ENCODE measurements at regions not wholly inside any gene's neighbourhood (a gene's known extent, or its start where the extent isn't known, plus 50 kb on each side); places are given as distances from the start of the nearest gene placed in this dataset.

- H3K36me3 ChIP-seq (ENCODE audit: control insufficient read depth, insufficient read depth, low read length): no peaks in the 10 kb centered on the region
- no peaks in the 10 kb centered on the region for H3K4me1 ChIP-seq
- H3K27ac Mint-ChIP-seq (ENCODE audit: unreplicated experiment): no peak overlapping the region
- H3K27me3 Mint-ChIP-seq (ENCODE audit: insufficient read depth, unreplicated experiment): no peaks in the 10 kb centered on the region
- H3K9me3 ChIP-seq: 0 out of 2 replicates have a peak, but pooled peaks cover 6% of the 10 kb centered on the region
- H3K36me3 Mint-ChIP-seq (ENCODE audit: insufficient read depth, unreplicated experiment): no peaks in the 10 kb centered on the region
- intact Hi-C loops (cut with micrococcal nuclease; ENCODE audit: unreplicated experiment): no loop called here
- H3K9me3 Mint-ChIP-seq (ENCODE audit: unreplicated experiment): no peaks in the 10 kb centered on the region
- no peak overlapping the region for H3K4me3 Mint-ChIP-seq (ENCODE audit: unreplicated experiment)
- DNase-seq: no peak
- no peak overlapping the region for H3K4me3 ChIP-seq (ENCODE audit: low read depth, low read length)
- POLR2A ChIA-PET: no interaction called here
- TF ChIP-seq CTCF (IDR thresholded peaks at IDR 0.05; ENCODE audit: insufficient read depth in 1 of 2, low read depth in 1 of 2, low read length in 1 of 2, severe bottlenecking in 1 of 2, unreplicated experiment in 1 of 2): no peak
- no peaks in the 10 kb centered on the region for H3K27me3 ChIP-seq (replicated peaks; ENCODE audit: control insufficient read depth, insufficient read depth, low read length)
- BruUV-seq (replicated peaks): no TSS peak
- CTCF ChIA-PET: no interaction called here
- H3K4me1 Mint-ChIP-seq (ENCODE audit: low read depth, unreplicated experiment): no peaks in the 10 kb centered on the region
Observed at GRCh38 chr16:80375973-80376372, 164.8 kb upstream of the DYNLRB2 start.

- Histone ChIP-seq H3K9me3 (0 out of 2 replicates have a peak, but pooled peaks cover 6% of the 10 kb centered on the region), H3K36me3 (ENCODE audit: control insufficient read depth, insufficient read depth, low read length) (no peaks in the 10 kb centered on the region), H3K4me3 (ENCODE audit: low read depth, low read length) (no peak overlapping the region), H3K4me1 (no peaks in the 10 kb centered on the region), H3K27me3 (replicated peaks; ENCODE audit: control insufficient read depth, insufficient read depth, low read length) (no peaks in the 10 kb centered on the region)
- Mint-ChIP-seq H3K4me3 (ENCODE audit: unreplicated experiment) (no peak overlapping the region), H3K9me3 (ENCODE audit: unreplicated experiment) (no peaks in the 10 kb centered on the region), H3K27me3 (ENCODE audit: insufficient read depth, unreplicated experiment) (no peaks in the 10 kb centered on the region), H3K27ac (ENCODE audit: unreplicated experiment) (no peak overlapping the region), H3K36me3 (ENCODE audit: insufficient read depth, unreplicated experiment) (no peaks in the 10 kb centered on the region), H3K4me1 (ENCODE audit: low read depth, unreplicated experiment) (no peaks in the 10 kb centered on the region)
- POLR2A ChIA-PET: no interaction called here
- CTCF ChIA-PET: no interaction called here
- no TSS peak for BruUV-seq (replicated peaks)
- TF ChIP-seq CTCF (IDR thresholded peaks at IDR 0.05; ENCODE audit: insufficient read depth in 1 of 2, low read depth in 1 of 2, low read length in 1 of 2, severe bottlenecking in 1 of 2, unreplicated experiment in 1 of 2): no peak
- no peak for DNase-seq
- intact Hi-C loops (cut with micrococcal nuclease; ENCODE audit: unreplicated experiment): no loop called here
Observed at GRCh38 chr16:80375513-80375912, 165.3 kb upstream of the DYNLRB2 start.

GRCh38 chr16:80372341-80372740 is 168.5 kb upstream of the DYNLRB2 start:
- Mint-ChIP-seq H3K36me3 (ENCODE audit: insufficient read depth, unreplicated experiment) (no peaks in the 10 kb centered on the region), H3K27ac (ENCODE audit: unreplicated experiment) (no peak overlapping the region), H3K4me3 (ENCODE audit: unreplicated experiment) (no peak overlapping the region), H3K9me3 (ENCODE audit: unreplicated experiment) (no peaks in the 10 kb centered on the region), H3K27me3 (ENCODE audit: insufficient read depth, unreplicated experiment) (no peaks in the 10 kb centered on the region), H3K4me1 (ENCODE audit: low read depth, unreplicated experiment) (peaks cover 10% of the 10 kb centered on the region)
- H3K4me1 ChIP-seq: peaks cover 9% of the 10 kb centered on the region
- ChIA-PET POLR2A (no interaction called here), CTCF (no interaction called here)
- no peak overlapping the region for H3K4me3 ChIP-seq (ENCODE audit: low read depth, low read length)
- H3K36me3 ChIP-seq (ENCODE audit: control insufficient read depth, insufficient read depth, low read length): no peaks in the 10 kb centered on the region
- intact Hi-C loops (cut with micrococcal nuclease; ENCODE audit: unreplicated experiment): no loop called here
- no peak for DNase-seq
- TF ChIP-seq CTCF (IDR thresholded peaks at IDR 0.05; ENCODE audit: insufficient read depth in 1 of 2, low read depth in 1 of 2, low read length in 1 of 2, severe bottlenecking in 1 of 2, unreplicated experiment in 1 of 2): no peak
- BruUV-seq (replicated peaks): no TSS peak
- H3K9me3 ChIP-seq: 0 out of 2 replicates have a peak, but pooled peaks cover 6% of the 10 kb centered on the region
- no peaks in the 10 kb centered on the region for H3K27me3 ChIP-seq (replicated peaks; ENCODE audit: control insufficient read depth, insufficient read depth, low read length)

Data from Caco-2 (cell line).